Right atrium auricular region (tissue), 2 donors: ENCODE measurements at regions not wholly inside any gene's neighbourhood (a gene's known extent, or its start where the extent isn't known, plus 50 kb on each side); places are given as distances from the start of the nearest gene placed in this dataset.

Experiments used
- DNase-seq: peaks from one replicate; pipeline ENCODE4 v3.0.0-alpha.2; 2019; ENCODE audit warnings: low spot score
- H3K27ac ChIP-seq, 2 donors: fragments of 200-600 bp; sonication (generic); 1 replicate in 1 of 2; 2 replicates in 1 of 2; pipeline ENCODE4 v1.5.1; 2016 to 2019
- H3K27me3 ChIP-seq, 2 donors: fragments of 200-600 bp; sonication (generic); one replicate each; pipeline versions ENCODE4 v1.5.1 to v1.6.0; 2017 to 2019
- H3K36me3 ChIP-seq: fragments of 200-600 bp; sonication (generic); one replicate; pipeline ENCODE4 v1.5.1; 2016
- H3K4me1 ChIP-seq, 2 donors: fragments of 200-600 bp; sonication (generic); one replicate each; pipeline versions ENCODE4 v1.5.1 to v1.6.0; 2017 to 2019
- H3K4me3 ChIP-seq, 2 donors: fragments of 200-600 bp; sonication (generic); 1 replicate in 1 of 2; 2 replicates in 1 of 2; pipeline ENCODE4 v1.5.1; 2017 to 2019; ENCODE audit warnings: mild to moderate bottlenecking in 1 of 2, moderate library complexity in 1 of 2
- H3K9me3 ChIP-seq, 2 donors: fragments of 200-600 bp; sonication (generic); one replicate each; pipeline ENCODE4 v1.5.1; 2019
- TF ChIP-seq, protein P1 (sequence below), 2 donors: fragments of 200-600 bp; sonication (generic); IDR thresholded peaks; one replicate each; pipeline ENCODE4 v1.5.1; 2019; ENCODE audit warnings: antibody characterized with exemption in 2 of 2

GRCh38 chr11:81218440-81218839 is 1515.2 kb downstream of the FAM181B start:
- H3K27me3 ChIP-seq: no peaks in the 10 kb centered on the region
- H3K4me1 ChIP-seq: no peaks in the 10 kb centered on the region
- no peak overlapping the region for H3K4me3 ChIP-seq
- DNase-seq: no peak
- H3K36me3 ChIP-seq: no peaks in the 10 kb centered on the region
- TF ChIP-seq, protein P1, sequence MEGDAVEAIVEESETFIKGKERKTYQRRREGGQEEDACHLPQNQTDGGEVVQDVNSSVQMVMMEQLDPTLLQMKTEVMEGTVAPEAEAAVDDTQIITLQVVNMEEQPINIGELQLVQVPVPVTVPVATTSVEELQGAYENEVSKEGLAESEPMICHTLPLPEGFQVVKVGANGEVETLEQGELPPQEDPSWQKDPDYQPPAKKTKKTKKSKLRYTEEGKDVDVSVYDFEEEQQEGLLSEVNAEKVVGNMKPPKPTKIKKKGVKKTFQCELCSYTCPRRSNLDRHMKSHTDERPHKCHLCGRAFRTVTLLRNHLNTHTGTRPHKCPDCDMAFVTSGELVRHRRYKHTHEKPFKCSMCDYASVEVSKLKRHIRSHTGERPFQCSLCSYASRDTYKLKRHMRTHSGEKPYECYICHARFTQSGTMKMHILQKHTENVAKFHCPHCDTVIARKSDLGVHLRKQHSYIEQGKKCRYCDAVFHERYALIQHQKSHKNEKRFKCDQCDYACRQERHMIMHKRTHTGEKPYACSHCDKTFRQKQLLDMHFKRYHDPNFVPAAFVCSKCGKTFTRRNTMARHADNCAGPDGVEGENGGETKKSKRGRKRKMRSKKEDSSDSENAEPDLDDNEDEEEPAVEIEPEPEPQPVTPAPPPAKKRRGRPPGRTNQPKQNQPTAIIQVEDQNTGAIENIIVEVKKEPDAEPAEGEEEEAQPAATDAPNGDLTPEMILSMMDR (IDR thresholded peaks at IDR 0.05): no peak
- H3K27ac ChIP-seq: no peak overlapping the region
- H3K9me3 ChIP-seq: no peaks in the 10 kb centered on the region

- Histone ChIP-seq H3K36me3 (no peaks in the 10 kb centered on the region), H3K27me3 (no peaks in the 10 kb centered on the region), H3K4me3 (no peak overlapping the region), H3K27ac (no peak overlapping the region), H3K4me1 (no peaks in the 10 kb centered on the region), H3K9me3 (no peaks in the 10 kb centered on the region)
- TF ChIP-seq, protein P1 (IDR thresholded peaks at IDR 0.05): no peak
- DNase-seq: no peak
These were observed 1522.6 kb downstream of the FAM181B start for GRCh38 chr11:81211050-81211449.

GRCh38 chr11:81207421-81208054 is 1526.1 kb downstream of the FAM181B start:
- no peak overlapping the region for H3K27ac ChIP-seq
- H3K4me1 ChIP-seq: no peaks in the 10 kb centered on the region
- H3K27me3 ChIP-seq: no peaks in the 10 kb centered on the region
- no peaks in the 10 kb centered on the region for H3K36me3 ChIP-seq
- H3K4me3 ChIP-seq: no peak overlapping the region
- TF ChIP-seq, protein P1 (IDR thresholded peaks at IDR 0.05): no peak
- no peaks in the 10 kb centered on the region for H3K9me3 ChIP-seq
- DNase-seq: no peak

DNA sequence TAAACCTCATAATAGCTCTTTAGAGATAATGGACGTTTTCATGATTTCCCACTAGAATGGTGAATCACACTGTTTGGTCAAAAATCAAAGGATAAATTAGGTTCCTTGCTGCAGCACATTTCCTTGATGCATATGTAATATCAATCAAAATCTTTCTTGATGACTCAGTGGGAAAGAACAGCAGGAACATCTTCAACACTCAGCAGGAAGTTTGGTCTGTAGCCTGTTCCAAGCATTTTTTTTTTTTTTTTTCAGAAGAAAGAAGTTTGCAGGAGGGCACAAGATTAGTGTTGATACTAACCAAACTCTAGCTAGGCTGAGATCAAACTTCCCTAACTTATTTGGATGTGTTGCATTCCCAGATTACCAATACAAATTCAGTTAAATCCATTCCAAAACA is 1529.8 kb downstream of the FAM181B start:
- no peaks in the 10 kb centered on the region for H3K9me3 ChIP-seq
- H3K36me3 ChIP-seq: no peaks in the 10 kb centered on the region
- H3K4me3 ChIP-seq: no peak overlapping the region
- no peaks in the 10 kb centered on the region for H3K4me1 ChIP-seq
- no peaks in the 10 kb centered on the region for H3K27me3 ChIP-seq
- no peak overlapping the region for H3K27ac ChIP-seq
- TF ChIP-seq, protein P1 (IDR thresholded peaks at IDR 0.05): no peak
- no peak for DNase-seq

DNA sequence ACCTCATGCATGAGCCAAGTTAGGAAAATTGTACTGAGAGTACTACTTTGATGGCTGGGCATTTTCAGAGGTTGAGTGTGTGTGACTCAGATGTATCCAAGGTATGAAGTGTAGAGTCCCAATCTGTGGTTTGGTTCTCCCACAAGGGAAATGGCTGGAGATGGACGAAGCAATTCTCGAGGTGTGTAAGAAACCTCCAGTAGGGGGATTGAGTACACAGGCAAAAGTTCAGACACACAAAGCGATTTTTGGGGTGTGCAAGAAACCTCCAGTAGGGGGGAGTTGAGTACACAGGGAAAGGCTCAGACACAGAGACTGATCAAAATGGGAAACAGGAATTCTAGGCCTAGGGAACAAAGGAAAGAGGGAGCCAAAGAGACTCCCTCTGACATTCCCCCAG is 1536.3 kb downstream of the FAM181B start:
- TF ChIP-seq, protein P1 (IDR thresholded peaks at IDR 0.05): no peak
- H3K27me3 ChIP-seq: no peaks in the 10 kb centered on the region

GRCh38 chr11:81192516-81192915 is 1541.1 kb downstream of the FAM181B start:
- TF ChIP-seq, protein P1 (IDR thresholded peaks at IDR 0.05): no peak

More for the DNA sequence above, 1536.3 kb downstream of the FAM181B start:
- no peak for DNase-seq
- Histone ChIP-seq H3K27ac (no peak overlapping the region), H3K9me3 (no peaks in the 10 kb centered on the region), H3K36me3 (no peaks in the 10 kb centered on the region), H3K4me1 (no peaks in the 10 kb centered on the region), H3K4me3 (no peak overlapping the region)

More at GRCh38 chr11:81192516-81192915, 1541.1 kb downstream of the FAM181B start:
- H3K4me1 ChIP-seq: no peaks in the 10 kb centered on the region
- DNase-seq: no peak
- H3K36me3 ChIP-seq: no peaks in the 10 kb centered on the region
- H3K4me3 ChIP-seq: no peak overlapping the region
- no peaks in the 10 kb centered on the region for H3K9me3 ChIP-seq
- no peak overlapping the region for H3K27ac ChIP-seq
- H3K27me3 ChIP-seq: no peaks in the 10 kb centered on the region
